ENCODE measurements at regions not wholly inside any gene's neighbourhood (a gene's known extent, or its start where the extent isn't known, plus 50 kb on each side); places are given as distances from the start of the nearest gene placed in this dataset.

DNA sequence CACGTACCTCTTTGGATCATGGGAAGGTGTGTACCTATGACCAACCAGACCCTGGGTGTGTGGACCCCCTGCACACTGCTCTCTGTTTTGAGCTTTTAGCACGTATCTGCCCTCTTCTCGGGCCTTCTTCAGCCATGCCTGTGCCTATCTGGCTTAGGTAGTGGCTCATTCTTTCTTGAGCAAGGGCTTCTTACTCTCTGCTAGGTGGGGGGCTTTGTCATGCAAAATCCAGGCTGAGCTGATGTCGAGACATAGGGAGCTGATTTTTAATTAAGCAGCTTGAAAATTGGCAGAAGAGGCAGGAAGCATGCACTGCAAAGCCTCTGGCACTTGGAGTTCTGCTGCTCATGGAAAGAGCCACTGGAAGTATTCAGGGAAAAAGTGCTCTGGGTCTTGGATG is 181.6 kb upstream of the IRX6 start:
- TF ChIP-seq, protein P1, sequence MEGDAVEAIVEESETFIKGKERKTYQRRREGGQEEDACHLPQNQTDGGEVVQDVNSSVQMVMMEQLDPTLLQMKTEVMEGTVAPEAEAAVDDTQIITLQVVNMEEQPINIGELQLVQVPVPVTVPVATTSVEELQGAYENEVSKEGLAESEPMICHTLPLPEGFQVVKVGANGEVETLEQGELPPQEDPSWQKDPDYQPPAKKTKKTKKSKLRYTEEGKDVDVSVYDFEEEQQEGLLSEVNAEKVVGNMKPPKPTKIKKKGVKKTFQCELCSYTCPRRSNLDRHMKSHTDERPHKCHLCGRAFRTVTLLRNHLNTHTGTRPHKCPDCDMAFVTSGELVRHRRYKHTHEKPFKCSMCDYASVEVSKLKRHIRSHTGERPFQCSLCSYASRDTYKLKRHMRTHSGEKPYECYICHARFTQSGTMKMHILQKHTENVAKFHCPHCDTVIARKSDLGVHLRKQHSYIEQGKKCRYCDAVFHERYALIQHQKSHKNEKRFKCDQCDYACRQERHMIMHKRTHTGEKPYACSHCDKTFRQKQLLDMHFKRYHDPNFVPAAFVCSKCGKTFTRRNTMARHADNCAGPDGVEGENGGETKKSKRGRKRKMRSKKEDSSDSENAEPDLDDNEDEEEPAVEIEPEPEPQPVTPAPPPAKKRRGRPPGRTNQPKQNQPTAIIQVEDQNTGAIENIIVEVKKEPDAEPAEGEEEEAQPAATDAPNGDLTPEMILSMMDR (conservative IDR thresholded peaks at IDR 0.05; ENCODE audit: low read length): no peak
- no peak for TF ChIP-seq EZH2phosphoT487 (IDR thresholded peaks at IDR 0.05; ENCODE audit: borderline replicate concordance, low read depth, low read length)
